K562 (cell line): ENCODE measurements at regions not wholly inside any gene's neighbourhood (a gene's known extent, or its start where the extent isn't known, plus 50 kb on each side); places are given as distances from the start of the nearest gene placed in this dataset.

ENCODE experiments used
- BACH1 ChIP-seq: fragments of 200-800 bp; sonication (Bioruptor generic); IDR thresholded peaks from 2 replicates; pipeline ENCODE4 v1.6.1; 2016; ENCODE audit warnings: missing genetic modification characterization, missing compliant biosample characterization
- CBX3 ChIP-seq, 2 experiments: IDR thresholded peaks; 1 replicate in 1 of 2; 2 replicates in 1 of 2; pipeline ENCODE4 v1.6.1; 2012; ENCODE audit warnings: inconsistent platforms in 2 of 2, low read length in 2 of 2, borderline replicate concordance in 1 of 2, control low read depth in 1 of 2
- FOS ChIP-seq: IDR thresholded peaks from 3 replicates; pipeline ENCODE4 v1.6.1; 2011; ENCODE audit not compliant: insufficient read length; ENCODE audit errors: extremely low read depth
- POLR2AphosphoS5 ChIP-seq: IDR thresholded peaks from 2 replicates; pipeline ENCODE4 v1.6.1; 2011; ENCODE audit warnings: mild to moderate bottlenecking, low read depth, low read length, moderate library complexity; ENCODE audit not compliant: control insufficient read depth, insufficient read depth
- SMARCC2 ChIP-seq: fragments of 450-650 bp; IDR thresholded peaks from 2 replicates; pipeline ENCODE4 v1.6.1; 2017; ENCODE audit warnings: antibody characterized with exemption, moderate library complexity, mild to moderate bottlenecking, low read depth
- ZNF146 ChIP-seq: IDR thresholded peaks from one replicate; pipeline ENCODE4 v1.6.1; 2018; ENCODE audit warnings: missing compliant biosample characterization; ENCODE audit not compliant: unreplicated experiment

GRCh38 chr5:168153263-168153875 lies 138.1 kb upstream of the WWC1 start:
- TF ChIP-seq BACH1 (tag) (no peak), CBX3 (IDR thresholded peaks at IDR 0.05; ENCODE audit: borderline replicate concordance in 1 of 2, low read length in 2 of 2) (no peak), FOS (no peak), POLR2AphosphoS5 (no peak), ZNF146 (CRISPR knock-in tag) (no peak), SMARCC2 (no peak)
